Panc1 (cell line): ENCODE measurements at regions not wholly inside any gene's neighbourhood (a gene's known extent, or its start where the extent isn't known, plus 50 kb on each side); places are given as distances from the start of the nearest gene placed in this dataset.

Experiments used
- ATAC-seq: fragments of 200-7000 bp; cut with Tn5 transposase; 2 replicates; pipeline ENCODE4 v1.9.1; 2020; ENCODE audit warnings: mild to moderate bottlenecking, moderate library complexity
- BruUV-seq: library from RNA; stranded (reverse); fragments of 400-500 nt; replicated peaks from 2 replicates; lab custom pipeline; 2021; lab: Mats Ljungman, UMichigan
- CTCF ChIA-PET: fragments of 300-600 bp; sonication (Branson Sonifier 250); formaldehyde crosslinking; loops from one replicate; lab custom pipeline; 2022; ENCODE audit warnings: antibody characterized with exemption; lab: Charles Lee
- POLR2A ChIA-PET: fragments of 300-600 bp; sonication (Branson Sonifier 250); formaldehyde crosslinking; loops from one replicate; lab custom pipeline; 2022; ENCODE audit warnings: antibody characterized with exemption; lab: Charles Lee
- DNase-seq: peaks from one replicate; pipeline ENCODE4 v3.0.0-alpha.2; 2010; ENCODE audit warnings: low read depth, low spot score
- H3K27ac ChIP-seq: 2 replicates; pipeline ENCODE4 v1.5.1; 2011; ENCODE audit warnings: mild to moderate bottlenecking, low read length, inconsistent platforms
- H3K27me3 ChIP-seq: fragments of 200-500 bp; sonication (Bioruptor generic); 2 replicates; pipeline ENCODE4 v1.6.0; 2014; ENCODE audit warnings: low read length, inconsistent platforms; ENCODE audit not compliant: control insufficient read depth, insufficient read depth
- H3K36me3 ChIP-seq: fragments of 200-500 bp; sonication (Bioruptor generic); 2 replicates; pipeline ENCODE4 v1.5.1; 2014; ENCODE audit warnings: inconsistent platforms, mild to moderate bottlenecking, low read length, moderate library complexity; ENCODE audit not compliant: control insufficient read depth, insufficient read depth
- H3K4me1 ChIP-seq: 2 replicates; pipeline ENCODE4 v1.5.1; 2011; ENCODE audit warnings: inconsistent platforms, mild to moderate bottlenecking, low read length, moderate library complexity; ENCODE audit not compliant: control insufficient read depth, insufficient read depth
- H3K4me3 ChIP-seq, 2 experiments: 2 replicates each; pipeline ENCODE4 v1.5.1; 2011 to 2012; ENCODE audit warnings: low read depth in 2 of 2, low read length in 2 of 2, mild to moderate bottlenecking in 2 of 2, inconsistent platforms in 1 of 2, moderate library complexity in 1 of 2
- H3K9me3 ChIP-seq: fragments of 200-500 bp; sonication (Bioruptor generic); 2 replicates; pipeline ENCODE4 v1.5.1; 2014; ENCODE audit warnings: low read depth, mild to moderate bottlenecking, inconsistent platforms, low read length, moderate library complexity; ENCODE audit not compliant: control insufficient read depth, insufficient read depth
- CTCF ChIP-seq: fragments of 450-650 bp; IDR thresholded peaks from 2 replicates; pipeline ENCODE4 v1.5.1; 2017; ENCODE audit warnings: mild to moderate bottlenecking
- POLR2AphosphoS5 ChIP-seq: IDR thresholded peaks from 2 replicates; pipeline ENCODE4 v1.6.1; 2012; ENCODE audit warnings: mild to moderate bottlenecking, low read depth, low read length, moderate library complexity
- SIN3A ChIP-seq: IDR thresholded peaks from 2 replicates; pipeline ENCODE4 v1.6.1; 2012; ENCODE audit warnings: low read depth, mild to moderate bottlenecking, low read length, moderate library complexity, borderline replicate concordance; ENCODE audit not compliant: insufficient read depth
- TCF7L2 ChIP-seq: IDR thresholded peaks from 2 replicates; pipeline ENCODE4 v1.6.1; 2011; ENCODE audit warnings: mild to moderate bottlenecking, low read depth, low read length, inconsistent platforms
- in situ Hi-C: cut with HindIII; loops from 2 replicates; pipeline ENCODE4 v1.10.0; 2016; ENCODE audit warnings: low sequenced_read_pairs, low pct_unique_long_range_greater_than_20kb
- intact Hi-C: fragments of 100-400 bp; cut with micrococcal nuclease; formaldehyde crosslinking; loops from one replicate; pipeline ENCODE4 v1.10.0; 2022; ENCODE audit not compliant: unreplicated experiment
- TF ChIP-seq, protein P1 (sequence below), 2 experiments: IDR thresholded peaks; 2 replicates each; pipeline ENCODE4 v1.6.1; 2011 to 2012; ENCODE audit warnings: low read depth in 2 of 2, control low read depth in 1 of 2, low read length in 1 of 2, mild to moderate bottlenecking in 1 of 2, moderate library complexity in 1 of 2; ENCODE audit not compliant: insufficient read depth in 1 of 2

DNA sequence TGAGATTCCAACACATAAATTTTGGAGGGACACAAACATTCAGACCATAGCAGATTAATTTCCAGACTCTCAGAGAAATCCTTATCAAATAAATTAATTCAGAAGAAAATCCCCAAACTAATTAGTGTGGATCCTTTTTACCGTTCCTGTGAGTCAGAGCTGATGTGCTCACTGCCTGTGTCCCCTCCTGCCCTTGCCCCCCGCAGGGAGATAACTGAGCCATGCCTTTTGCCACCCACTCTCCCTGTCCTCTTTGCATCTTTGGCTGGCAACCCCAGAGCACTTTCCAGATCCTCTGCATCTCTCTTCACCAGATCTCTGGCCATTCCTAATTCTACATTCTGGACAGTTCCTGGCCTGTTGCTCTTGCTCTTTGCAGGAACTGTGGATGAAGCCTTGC, 135.4 kb upstream of the MAP1B start:
- ChIA-PET CTCF (no interaction called here), POLR2A (no interaction called here)
- BruUV-seq, result no TSS peak
- intact Hi-C loops (no loop called here), in situ Hi-C loops (no loop called here)
- no peaks in the 10 kb centered on the region for H3K9me3 ChIP-seq
- H3K27ac ChIP-seq, result no peak overlapping the region
- ATAC-seq (no peak), DNase-seq (no peak)
- no peak overlapping the region for H3K4me3 ChIP-seq
- TF ChIP-seq, protein P1, sequence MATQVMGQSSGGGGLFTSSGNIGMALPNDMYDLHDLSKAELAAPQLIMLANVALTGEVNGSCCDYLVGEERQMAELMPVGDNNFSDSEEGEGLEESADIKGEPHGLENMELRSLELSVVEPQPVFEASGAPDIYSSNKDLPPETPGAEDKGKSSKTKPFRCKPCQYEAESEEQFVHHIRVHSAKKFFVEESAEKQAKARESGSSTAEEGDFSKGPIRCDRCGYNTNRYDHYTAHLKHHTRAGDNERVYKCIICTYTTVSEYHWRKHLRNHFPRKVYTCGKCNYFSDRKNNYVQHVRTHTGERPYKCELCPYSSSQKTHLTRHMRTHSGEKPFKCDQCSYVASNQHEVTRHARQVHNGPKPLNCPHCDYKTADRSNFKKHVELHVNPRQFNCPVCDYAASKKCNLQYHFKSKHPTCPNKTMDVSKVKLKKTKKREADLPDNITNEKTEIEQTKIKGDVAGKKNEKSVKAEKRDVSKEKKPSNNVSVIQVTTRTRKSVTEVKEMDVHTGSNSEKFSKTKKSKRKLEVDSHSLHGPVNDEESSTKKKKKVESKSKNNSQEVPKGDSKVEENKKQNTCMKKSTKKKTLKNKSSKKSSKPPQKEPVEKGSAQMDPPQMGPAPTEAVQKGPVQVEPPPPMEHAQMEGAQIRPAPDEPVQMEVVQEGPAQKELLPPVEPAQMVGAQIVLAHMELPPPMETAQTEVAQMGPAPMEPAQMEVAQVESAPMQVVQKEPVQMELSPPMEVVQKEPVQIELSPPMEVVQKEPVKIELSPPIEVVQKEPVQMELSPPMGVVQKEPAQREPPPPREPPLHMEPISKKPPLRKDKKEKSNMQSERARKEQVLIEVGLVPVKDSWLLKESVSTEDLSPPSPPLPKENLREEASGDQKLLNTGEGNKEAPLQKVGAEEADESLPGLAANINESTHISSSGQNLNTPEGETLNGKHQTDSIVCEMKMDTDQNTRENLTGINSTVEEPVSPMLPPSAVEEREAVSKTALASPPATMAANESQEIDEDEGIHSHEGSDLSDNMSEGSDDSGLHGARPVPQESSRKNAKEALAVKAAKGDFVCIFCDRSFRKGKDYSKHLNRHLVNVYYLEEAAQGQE (IDR thresholded peaks at IDR 0.05; ENCODE audit: insufficient read depth in 1 of 2, low read depth in 2 of 2, low read length in 1 of 2), result no peak
- TF ChIP-seq POLR2AphosphoS5, result no peak
- TF ChIP-seq SIN3A, result no peak
- no peak for TF ChIP-seq TCF7L2
- no peak for TF ChIP-seq CTCF
- no peaks in the 10 kb centered on the region for H3K36me3 ChIP-seq
- H3K4me1 ChIP-seq, result no peaks in the 10 kb centered on the region
- H3K27me3 ChIP-seq, result peaks cover 10% of the 10 kb centered on the region

DNA sequence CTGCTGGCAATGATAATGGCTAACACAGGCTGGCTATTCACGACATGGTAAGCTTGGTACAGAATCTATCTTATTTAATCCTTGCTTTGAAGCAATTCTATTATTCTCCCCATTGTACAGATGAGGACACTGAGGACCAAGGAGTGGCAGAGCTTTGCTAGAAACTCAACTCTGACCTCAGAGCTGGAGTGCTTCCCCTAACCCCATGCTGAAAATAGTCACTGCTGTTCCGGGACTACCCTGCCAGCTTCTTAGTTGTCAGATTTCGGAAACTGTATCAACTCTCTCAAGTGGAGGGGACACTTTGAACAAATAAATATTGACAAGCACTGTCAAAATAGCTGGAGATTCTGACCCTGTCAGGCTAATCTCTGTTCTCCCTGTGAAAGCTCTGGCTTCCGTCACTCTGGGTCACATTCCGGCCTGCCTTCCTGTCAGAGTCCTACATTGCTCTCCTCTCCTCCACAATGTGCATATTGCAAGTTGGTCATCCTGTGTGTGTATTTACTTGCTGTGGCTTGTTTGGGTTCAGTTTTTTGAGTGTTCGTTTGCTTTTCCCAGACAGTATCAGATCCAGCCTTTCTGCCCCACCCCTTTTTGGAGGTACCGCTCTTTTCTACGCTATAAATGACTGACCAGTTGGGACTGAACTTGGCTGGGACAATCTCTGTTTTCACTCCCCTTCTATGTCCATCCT, 134.3 kb upstream of the MAP1B start:
- Histone ChIP-seq H3K27me3 (peaks cover 10% of the 10 kb centered on the region), H3K4me3 (no peak overlapping the region), H3K4me1 (no peaks in the 10 kb centered on the region), H3K36me3 (no peaks in the 10 kb centered on the region), H3K27ac (no peak overlapping the region), H3K9me3 (no peaks in the 10 kb centered on the region)
- no peak for ATAC-seq
- ChIA-PET CTCF (no interaction called here), POLR2A (interaction anchor here (0.7 kb wide), 1 partner anchor 14 kb away, joined by 3 read pairs; no protein-coding TSS in a partner anchor)
- BruUV-seq, result no TSS peak
- intact Hi-C loops, result no loop called here
- in situ Hi-C loops, result no loop called here
- DNase-seq, result no peak
- TF ChIP-seq CTCF (no peak), POLR2AphosphoS5 (no peak), SIN3A (no peak), TCF7L2 (no peak)
- TF ChIP-seq, protein P1 (IDR thresholded peaks at IDR 0.05; ENCODE audit: insufficient read depth in 1 of 2, low read depth in 2 of 2, low read length in 1 of 2), result no peak
